Adrenal gland (tissue), 9 donors: ENCODE measurements at regions not wholly inside any gene's neighbourhood (a gene's known extent, or its start where the extent isn't known, plus 50 kb on each side); places are given as distances from the start of the nearest gene placed in this dataset.

Experiments used
- DNase-seq, 7 donors: peaks; one replicate each; pipeline ENCODE4 v3.0.0-alpha.2; 2019 to 2020
- H3K27ac ChIP-seq, 5 donors: fragments of 200-600 bp; sonication (generic) in 4 of 5; 1 replicate in 3 of 5; 2 replicates in 2 of 5; pipeline versions ENCODE4 v1.5.1 to v1.8.0; 2016 to 2020; ENCODE audit warnings: mild to moderate bottlenecking in 1 of 5
- H3K27me3 ChIP-seq: fragments of 200-600 bp; 2 replicates; pipeline ENCODE4 v1.8.0; 2021
- H3K36me3 ChIP-seq, 2 donors: fragments of 200-600 bp; replicated peaks in 1 of 2; 1 replicate in 1 of 2; 2 replicates in 1 of 2; pipeline versions ENCODE4 v1.5.1 to v1.8.0; 2018 to 2022
- H3K4me1 ChIP-seq, 2 donors: fragments of 200-600 bp; replicated peaks in 1 of 2; 1 replicate in 1 of 2; 2 replicates in 1 of 2; pipeline versions ENCODE4 v1.5.1 to v1.8.0; 2018 to 2021
- H3K4me3 ChIP-seq, 4 donors: fragments of 200-600 bp; sonication (generic) in 3 of 4; one replicate each; pipeline ENCODE4 v1.5.1; 2016 to 2018
- H3K9me3 ChIP-seq, 3 donors: fragments of 200-600 bp; sonication (generic) in 1 of 3; replicated peaks in 1 of 3; 1 replicate in 2 of 3; 2 replicates in 1 of 3; pipeline versions ENCODE4 v1.5.1 to v1.8.0; 2016 to 2021
- CTCF ChIP-seq, 6 experiments: fragments of 450-650 bp in 4 of 6; fragments of 200-600 bp in 2 of 6; sonication (generic) in 1 of 6; IDR thresholded peaks; 1 replicate in 5 of 6; 2 replicates in 1 of 6; pipeline versions ENCODE4 v1.5.1 to v1.8.0; 2016 to 2021; ENCODE audit warnings: antibody characterized with exemption in 6 of 6, mild to moderate bottlenecking in 2 of 6, moderate library complexity in 1 of 6
- POLR2A ChIP-seq, 2 donors: fragments of 450-650 bp; IDR thresholded peaks; one replicate each; pipeline ENCODE4 v1.6.1; 2017; ENCODE audit warnings: antibody characterized with exemption in 2 of 2, mild to moderate bottlenecking in 2 of 2, moderate library complexity in 1 of 2
- WGBS, 4 donors: extraction: QIAGEN DNeasy Blood & Tissue Kit in 2 of 4; methylation state at CpG; one replicate each; pipeline versions ENCODE4 v1.1.5 to v1.1.7; 2013 to 2017; 5-methylcytosine and 5-hydroxymethylcytosine counted together
- intact Hi-C, 2 donors: fragments of 100-400 bp; cut with DNase I; formaldehyde crosslinking; loops; one replicate each; pipeline versions ENCODE4 v1.14.1 to v1.15.0; 2022 to 2023
- donor health status: healthy with polysubstance abuse.
- donor health status: Bipolar disorder and iron deficiency.
- donor health status: DM: yes; HTN: yes; CAD: no.
- donor health status: DM: no; HTN: no; CAD: no.
- donor health status: DM: no; HTN: no; CAD: no.

GRCh38 chr2:83686863-83687262 is 772.2 kb downstream of the SUCLG1 start:
- intact Hi-C loops: no loop called here
- Histone ChIP-seq H3K27me3 (no peaks in the 10 kb centered on the region), H3K27ac (no peak overlapping the region), H3K4me1 (no peaks in the 10 kb centered on the region), H3K4me3 (no peak overlapping the region), H3K9me3 (no peaks in the 10 kb centered on the region), H3K36me3 (no peaks in the 10 kb centered on the region)
- peak in 1 of 7 donors; percentile 1 for DNase-seq
- no peak for TF ChIP-seq CTCF (IDR thresholded peaks at IDR 0.05)
- no peak for TF ChIP-seq POLR2A (IDR thresholded peaks at IDR 0.05)

- DNase-seq: no peak
- no peaks in the 10 kb centered on the region for H3K9me3 ChIP-seq
- no peak overlapping the region for H3K27ac ChIP-seq
- 68 to 82% (median 78%) methylated on average over 3 of the region's 3 CpGs for WGBS, 4 donors
- H3K36me3 ChIP-seq: no peaks in the 10 kb centered on the region
- no peaks in the 10 kb centered on the region for H3K27me3 ChIP-seq
- H3K4me1 ChIP-seq: no peaks in the 10 kb centered on the region
- no peak overlapping the region for H3K4me3 ChIP-seq
- intact Hi-C loops: no loop called here
- TF ChIP-seq POLR2A (IDR thresholded peaks at IDR 0.05) (no peak), CTCF (IDR thresholded peaks at IDR 0.05) (no peak)
Observed at GRCh38 chr2:83674050-83674449, 785.0 kb downstream of the SUCLG1 start.

- H3K27me3 ChIP-seq: no peaks in the 10 kb centered on the region
- WGBS, 4 donors: 65 to 73% (median 69%) methylated on average over 2 of the region's 2 CpGs
- H3K9me3 ChIP-seq: no peaks in the 10 kb centered on the region
- no peak overlapping the region for H3K27ac ChIP-seq
- no peaks in the 10 kb centered on the region for H3K36me3 ChIP-seq
- H3K4me3 ChIP-seq: no peak overlapping the region
- TF ChIP-seq POLR2A (IDR thresholded peaks at IDR 0.05) (no peak), CTCF (IDR thresholded peaks at IDR 0.05) (no peak)
- H3K4me1 ChIP-seq: no peaks in the 10 kb centered on the region
- DNase-seq: no peak
- intact Hi-C loops: no loop called here
Observed at GRCh38 chr2:83665894-83666293, 793.2 kb downstream of the SUCLG1 start.

- intact Hi-C loops: no loop called here
Observed at GRCh38 chr2:83665154-83665553, 793.9 kb downstream of the SUCLG1 start.

More at GRCh38 chr2:83665154-83665553, 793.9 kb downstream of the SUCLG1 start:
- WGBS, 4 donors: 88 to 100% (median 94%) methylated on average over 1 of the region's 1 CpG
- TF ChIP-seq CTCF (IDR thresholded peaks at IDR 0.05): no peak
- no peak for TF ChIP-seq POLR2A (IDR thresholded peaks at IDR 0.05)
- Histone ChIP-seq H3K4me3 (no peak overlapping the region), H3K36me3 (no peaks in the 10 kb centered on the region), H3K9me3 (no peaks in the 10 kb centered on the region), H3K27ac (no peak overlapping the region), H3K27me3 (no peaks in the 10 kb centered on the region), H3K4me1 (no peaks in the 10 kb centered on the region)
- DNase-seq: no peak
